A673 (cell line): ENCODE measurements at regions not wholly inside any gene's neighbourhood (a gene's known extent, or its start where the extent isn't known, plus 50 kb on each side); places are given as distances from the start of the nearest gene placed in this dataset.

Experiments
- CTCF ChIP-seq: fragments of 300-800, 200-600 bp; sonication (generic); conservative IDR thresholded peaks from 2 replicates; pipeline ENCODE4 v1.5.1; 2017; ENCODE audit warnings: low read depth, mild to moderate bottlenecking, antibody characterized with exemption, low read length, moderate library complexity, mixed read lengths
- EZH2 ChIP-seq: fragments of 200-600 bp; sonication (generic); IDR thresholded peaks from 2 replicates; pipeline ENCODE4 v1.6.1; 2017; ENCODE audit warnings: borderline replicate concordance, low read depth, mild to moderate bottlenecking, mixed read lengths, antibody characterized with exemption, low read length; ENCODE audit not compliant: poor library complexity, severe bottlenecking

- TF ChIP-seq CTCF (no peak), EZH2 (no peak)
Observed at GRCh38 chr12:58566599-58566998, 353.7 kb downstream of the LRIG3 start.
